ENCODE measurements at regions not wholly inside any gene's neighbourhood (a gene's known extent, or its start where the extent isn't known, plus 50 kb on each side); places are given as distances from the start of the nearest gene placed in this dataset.

DNA sequence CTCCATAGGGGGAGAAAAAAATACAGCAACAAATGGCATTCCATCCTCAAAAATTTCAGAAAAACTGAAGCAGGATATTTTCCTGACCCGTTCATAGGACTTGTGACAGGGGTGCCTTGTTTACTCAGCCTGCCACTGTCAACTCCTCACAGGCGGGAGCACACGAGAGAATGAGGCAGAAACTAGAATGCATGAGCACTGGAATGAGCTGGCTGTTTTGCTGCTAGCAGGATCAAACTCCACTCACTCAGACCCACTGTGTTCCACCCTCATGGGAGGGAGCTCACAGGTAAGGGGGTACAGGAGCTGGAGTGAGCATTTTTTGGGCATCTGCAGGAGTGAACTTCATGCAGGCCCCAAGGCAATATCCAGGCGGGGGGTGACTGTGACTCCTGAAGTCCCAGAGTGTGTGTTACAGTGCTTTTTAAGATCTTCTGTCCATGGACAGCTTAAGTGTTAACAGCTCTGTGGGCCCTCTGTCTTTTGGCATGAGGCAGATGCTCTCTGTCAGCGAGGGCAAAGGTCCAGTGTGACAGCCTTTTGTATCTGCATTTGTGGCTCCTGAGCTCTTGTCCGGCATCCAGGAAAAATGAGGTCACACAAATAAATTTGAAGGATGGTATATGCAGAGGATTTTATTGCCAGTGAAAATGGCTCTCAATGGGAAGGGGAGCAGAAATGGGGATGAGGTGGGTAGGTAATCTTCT, 905.7 kb upstream of the TENM4 start:
- no peak overlapping the region for H3K9ac ChIP-seq (ENCODE audit: low read depth in 1 of 2, low read length in 2 of 2)
- H3K27ac ChIP-seq (ENCODE audit: low read depth in 1 of 2, low read length in 2 of 2), result no peak overlapping the region
- no peaks in the 10 kb centered on the region for H3K27me3 ChIP-seq (ENCODE audit: control insufficient read depth in 4 of 4, insufficient read depth in 4 of 4, low read length in 3 of 4)
- no peak for DNase-seq (ENCODE audit: low spot score)
- H3K4me1 ChIP-seq (ENCODE audit: control insufficient read depth in 4 of 4, insufficient read depth in 4 of 4, low read length in 3 of 4), result no peaks in the 10 kb centered on the region
- TF ChIP-seq YY1 (IDR thresholded peaks at IDR 0.05), result no peak
- TF ChIP-seq HNF4A (conservative IDR thresholded peaks at IDR 0.05), result peak; percentile 14 to 50
- H3K36me3 ChIP-seq (ENCODE audit: control insufficient read depth in 4 of 4, insufficient read depth in 3 of 4, low read depth in 1 of 4, low read length in 3 of 4), result no peaks in the 10 kb centered on the region
- no peaks in the 10 kb centered on the region for H3K9me3 ChIP-seq (ENCODE audit: control insufficient read depth in 4 of 4, low read length in 3 of 4)
- 41% methylated on average over 6 of the region's 6 CpGs for WGBS
- H3K4me3 ChIP-seq (ENCODE audit: low read depth in 1 of 3, low read length in 3 of 3), result no peak overlapping the region

DNA sequence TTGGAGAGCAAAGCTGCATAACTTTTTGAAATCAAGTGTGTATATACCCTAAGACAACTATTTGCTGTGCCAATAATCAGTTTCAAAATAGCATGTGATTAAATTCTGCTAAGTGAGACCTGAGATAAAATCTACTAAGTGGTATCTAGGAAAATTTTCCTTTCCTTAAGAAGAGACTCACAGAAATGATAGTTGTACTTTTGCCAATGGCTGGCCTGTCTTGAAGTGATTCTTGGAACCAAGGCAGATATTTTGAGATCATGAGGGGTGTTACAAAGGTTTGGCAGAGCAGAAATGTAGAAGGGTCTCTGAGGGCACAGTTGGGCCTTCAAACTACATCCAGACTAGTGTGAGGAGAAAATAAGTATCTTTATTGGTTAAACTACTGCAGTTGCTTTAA, 902.6 kb upstream of the TENM4 start:
- Histone ChIP-seq H3K4me1 (ENCODE audit: control insufficient read depth in 4 of 4, insufficient read depth in 4 of 4, low read length in 3 of 4) (no peaks in the 10 kb centered on the region), H3K27ac (ENCODE audit: low read depth in 1 of 2, low read length in 2 of 2) (no peak overlapping the region), H3K9me3 (ENCODE audit: control insufficient read depth in 4 of 4, low read length in 3 of 4) (no peaks in the 10 kb centered on the region), H3K4me3 (ENCODE audit: low read depth in 1 of 3, low read length in 3 of 3) (no peak overlapping the region), H3K27me3 (ENCODE audit: control insufficient read depth in 4 of 4, insufficient read depth in 4 of 4, low read length in 3 of 4) (no peaks in the 10 kb centered on the region), H3K9ac (ENCODE audit: low read depth in 1 of 2, low read length in 2 of 2) (no peak overlapping the region), H3K36me3 (ENCODE audit: control insufficient read depth in 4 of 4, insufficient read depth in 3 of 4, low read depth in 1 of 4, low read length in 3 of 4) (no peaks in the 10 kb centered on the region)
- DNase-seq (ENCODE audit: low spot score), result no peak
- no peak for TF ChIP-seq EGR1 (IDR thresholded peaks at IDR 0.05; ENCODE audit: low read depth in 2 of 2)
- no peak for TF ChIP-seq NR2F2 (IDR thresholded peaks at IDR 0.05)
- no peak for TF ChIP-seq JUND (IDR thresholded peaks at IDR 0.05)
- no peak for TF ChIP-seq RXRA (IDR thresholded peaks at IDR 0.05)
- no peak for TF ChIP-seq YY1 (IDR thresholded peaks at IDR 0.05)
- TF ChIP-seq, protein P1, sequence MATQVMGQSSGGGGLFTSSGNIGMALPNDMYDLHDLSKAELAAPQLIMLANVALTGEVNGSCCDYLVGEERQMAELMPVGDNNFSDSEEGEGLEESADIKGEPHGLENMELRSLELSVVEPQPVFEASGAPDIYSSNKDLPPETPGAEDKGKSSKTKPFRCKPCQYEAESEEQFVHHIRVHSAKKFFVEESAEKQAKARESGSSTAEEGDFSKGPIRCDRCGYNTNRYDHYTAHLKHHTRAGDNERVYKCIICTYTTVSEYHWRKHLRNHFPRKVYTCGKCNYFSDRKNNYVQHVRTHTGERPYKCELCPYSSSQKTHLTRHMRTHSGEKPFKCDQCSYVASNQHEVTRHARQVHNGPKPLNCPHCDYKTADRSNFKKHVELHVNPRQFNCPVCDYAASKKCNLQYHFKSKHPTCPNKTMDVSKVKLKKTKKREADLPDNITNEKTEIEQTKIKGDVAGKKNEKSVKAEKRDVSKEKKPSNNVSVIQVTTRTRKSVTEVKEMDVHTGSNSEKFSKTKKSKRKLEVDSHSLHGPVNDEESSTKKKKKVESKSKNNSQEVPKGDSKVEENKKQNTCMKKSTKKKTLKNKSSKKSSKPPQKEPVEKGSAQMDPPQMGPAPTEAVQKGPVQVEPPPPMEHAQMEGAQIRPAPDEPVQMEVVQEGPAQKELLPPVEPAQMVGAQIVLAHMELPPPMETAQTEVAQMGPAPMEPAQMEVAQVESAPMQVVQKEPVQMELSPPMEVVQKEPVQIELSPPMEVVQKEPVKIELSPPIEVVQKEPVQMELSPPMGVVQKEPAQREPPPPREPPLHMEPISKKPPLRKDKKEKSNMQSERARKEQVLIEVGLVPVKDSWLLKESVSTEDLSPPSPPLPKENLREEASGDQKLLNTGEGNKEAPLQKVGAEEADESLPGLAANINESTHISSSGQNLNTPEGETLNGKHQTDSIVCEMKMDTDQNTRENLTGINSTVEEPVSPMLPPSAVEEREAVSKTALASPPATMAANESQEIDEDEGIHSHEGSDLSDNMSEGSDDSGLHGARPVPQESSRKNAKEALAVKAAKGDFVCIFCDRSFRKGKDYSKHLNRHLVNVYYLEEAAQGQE (IDR thresholded peaks at IDR 0.05), result no peak
- TF ChIP-seq, protein P2, sequence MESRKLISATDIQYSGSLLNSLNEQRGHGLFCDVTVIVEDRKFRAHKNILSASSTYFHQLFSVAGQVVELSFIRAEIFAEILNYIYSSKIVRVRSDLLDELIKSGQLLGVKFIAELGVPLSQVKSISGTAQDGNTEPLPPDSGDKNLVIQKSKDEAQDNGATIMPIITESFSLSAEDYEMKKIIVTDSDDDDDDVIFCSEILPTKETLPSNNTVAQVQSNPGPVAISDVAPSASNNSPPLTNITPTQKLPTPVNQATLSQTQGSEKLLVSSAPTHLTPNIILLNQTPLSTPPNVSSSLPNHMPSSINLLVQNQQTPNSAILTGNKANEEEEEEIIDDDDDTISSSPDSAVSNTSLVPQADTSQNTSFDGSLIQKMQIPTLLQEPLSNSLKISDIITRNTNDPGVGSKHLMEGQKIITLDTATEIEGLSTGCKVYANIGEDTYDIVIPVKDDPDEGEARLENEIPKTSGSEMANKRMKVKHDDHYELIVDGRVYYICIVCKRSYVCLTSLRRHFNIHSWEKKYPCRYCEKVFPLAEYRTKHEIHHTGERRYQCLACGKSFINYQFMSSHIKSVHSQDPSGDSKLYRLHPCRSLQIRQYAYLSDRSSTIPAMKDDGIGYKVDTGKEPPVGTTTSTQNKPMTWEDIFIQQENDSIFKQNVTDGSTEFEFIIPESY (IDR thresholded peaks at IDR 0.05), result no peak

DNA sequence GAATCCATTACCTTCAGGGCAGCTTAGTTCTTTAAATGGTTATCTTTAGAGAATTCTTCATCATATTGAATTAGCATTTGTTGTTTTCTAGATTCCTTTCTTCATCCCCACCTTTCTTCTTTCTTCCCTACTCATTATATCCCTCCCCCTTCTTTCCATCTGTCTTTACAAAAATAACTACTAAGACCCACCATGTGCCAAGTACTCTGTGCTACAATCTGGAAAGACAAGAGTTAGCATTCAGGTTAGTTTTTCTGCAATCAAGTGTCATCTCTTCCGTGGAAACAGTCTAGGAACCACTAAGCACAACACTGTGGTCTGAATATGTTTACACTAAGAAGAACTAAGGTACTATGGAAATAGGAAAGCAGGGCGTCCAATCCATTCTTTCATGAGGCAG, 897.4 kb upstream of the TENM4 start:
- Histone ChIP-seq H3K27ac (ENCODE audit: low read depth in 1 of 2, low read length in 2 of 2) (no peak overlapping the region), H3K9ac (ENCODE audit: low read depth in 1 of 2, low read length in 2 of 2) (no peak overlapping the region), H3K4me3 (ENCODE audit: low read depth in 1 of 3, low read length in 3 of 3) (no peak overlapping the region), H3K27me3 (ENCODE audit: control insufficient read depth in 4 of 4, insufficient read depth in 4 of 4, low read length in 3 of 4) (no peaks in the 10 kb centered on the region), H3K9me3 (ENCODE audit: control insufficient read depth in 4 of 4, low read length in 3 of 4) (no peaks in the 10 kb centered on the region), H3K4me1 (ENCODE audit: control insufficient read depth in 4 of 4, insufficient read depth in 4 of 4, low read length in 3 of 4) (no peaks in the 10 kb centered on the region), H3K36me3 (ENCODE audit: control insufficient read depth in 4 of 4, insufficient read depth in 3 of 4, low read depth in 1 of 4, low read length in 3 of 4) (no peaks in the 10 kb centered on the region)
- 53% methylated on average over 2 of the region's 2 CpGs for WGBS
- no peak for DNase-seq (ENCODE audit: low spot score)
- TF ChIP-seq TAF1 (conservative IDR thresholded peaks at IDR 0.05) (no peak), EGR1 (IDR thresholded peaks at IDR 0.05; ENCODE audit: low read depth in 2 of 2) (no peak), RAD21 (IDR thresholded peaks at IDR 0.05) (no peak), JUND (IDR thresholded peaks at IDR 0.05) (no peak), NR2F2 (IDR thresholded peaks at IDR 0.05) (no peak), RXRA (IDR thresholded peaks at IDR 0.05) (no peak), HNF4A (conservative IDR thresholded peaks at IDR 0.05) (no peak)
- TF ChIP-seq, protein P1 (IDR thresholded peaks at IDR 0.05), result no peak
- TF ChIP-seq, protein P2 (IDR thresholded peaks at IDR 0.05), result no peak
- TF ChIP-seq, protein P3, sequence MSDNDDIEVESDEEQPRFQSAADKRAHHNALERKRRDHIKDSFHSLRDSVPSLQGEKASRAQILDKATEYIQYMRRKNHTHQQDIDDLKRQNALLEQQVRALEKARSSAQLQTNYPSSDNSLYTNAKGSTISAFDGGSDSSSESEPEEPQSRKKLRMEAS (IDR thresholded peaks at IDR 0.05), result no peak
- TF ChIP-seq, protein P4, sequence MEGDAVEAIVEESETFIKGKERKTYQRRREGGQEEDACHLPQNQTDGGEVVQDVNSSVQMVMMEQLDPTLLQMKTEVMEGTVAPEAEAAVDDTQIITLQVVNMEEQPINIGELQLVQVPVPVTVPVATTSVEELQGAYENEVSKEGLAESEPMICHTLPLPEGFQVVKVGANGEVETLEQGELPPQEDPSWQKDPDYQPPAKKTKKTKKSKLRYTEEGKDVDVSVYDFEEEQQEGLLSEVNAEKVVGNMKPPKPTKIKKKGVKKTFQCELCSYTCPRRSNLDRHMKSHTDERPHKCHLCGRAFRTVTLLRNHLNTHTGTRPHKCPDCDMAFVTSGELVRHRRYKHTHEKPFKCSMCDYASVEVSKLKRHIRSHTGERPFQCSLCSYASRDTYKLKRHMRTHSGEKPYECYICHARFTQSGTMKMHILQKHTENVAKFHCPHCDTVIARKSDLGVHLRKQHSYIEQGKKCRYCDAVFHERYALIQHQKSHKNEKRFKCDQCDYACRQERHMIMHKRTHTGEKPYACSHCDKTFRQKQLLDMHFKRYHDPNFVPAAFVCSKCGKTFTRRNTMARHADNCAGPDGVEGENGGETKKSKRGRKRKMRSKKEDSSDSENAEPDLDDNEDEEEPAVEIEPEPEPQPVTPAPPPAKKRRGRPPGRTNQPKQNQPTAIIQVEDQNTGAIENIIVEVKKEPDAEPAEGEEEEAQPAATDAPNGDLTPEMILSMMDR (IDR thresholded peaks at IDR 0.05; ENCODE audit: low read depth, low read length, missing input control), result no peak

All from liver (tissue), 8 donors.